SK-N-SH treated with all-trans-retinoic acid at 6 μM for 48 hours (cell line): ENCODE measurements at regions not wholly inside any gene's neighbourhood (a gene's known extent, or its start where the extent isn't known, plus 50 kb on each side); places are given as distances from the start of the nearest gene placed in this dataset.

Experiments used
- ATAC-seq: fragments of 200-7000 bp; cut with Tn5 transposase; 3 replicates; pipeline ENCODE4 v1.9.1; 2020; ENCODE audit warnings: mild to moderate bottlenecking, moderate library complexity
- ARNTL ChIP-seq: fragments of 450-650 bp; formaldehyde crosslinking; IDR thresholded peaks from 2 replicates; pipeline ENCODE4 v1.5.0; 2020; ENCODE audit warnings: low read depth, mild to moderate bottlenecking, moderate library complexity, borderline replicate concordance
- BACH2 ChIP-seq: fragments of 250-450 bp; sonication (Bioruptor Pico); IDR thresholded peaks from 2 replicates; pipeline ENCODE4 v1.9.0; 2021; ENCODE audit warnings: mild to moderate bottlenecking, borderline replicate concordance
- CSDC2 ChIP-seq: fragments of 250-450 bp; sonication (Bioruptor Pico); IDR thresholded peaks from 2 replicates; pipeline ENCODE4 v1.5.0; 2020; ENCODE audit warnings: mild to moderate bottlenecking, moderate library complexity
- ISL1 ChIP-seq: fragments of 250-450 bp; sonication (Bioruptor Pico); IDR thresholded peaks from 2 replicates; pipeline ENCODE4 v2.1.2; 2022; ENCODE audit warnings: mild to moderate bottlenecking, moderate library complexity
- POU6F1 ChIP-seq: fragments of 250-450 bp; sonication (Bioruptor Pico); IDR thresholded peaks from 2 replicates; pipeline ENCODE4 v1.8.0; 2021; ENCODE audit warnings: low read depth, mild to moderate bottlenecking, moderate library complexity, borderline replicate concordance
- PPARA ChIP-seq: fragments of 250-450 bp; sonication (Bioruptor Pico); IDR thresholded peaks from 2 replicates; pipeline ENCODE4 v1.5.0; 2020; ENCODE audit warnings: mild to moderate bottlenecking, borderline replicate concordance
- RARB ChIP-seq: fragments of 250-450 bp; sonication (Bioruptor Pico); IDR thresholded peaks from 2 replicates; pipeline ENCODE4 v1.8.0; 2021; ENCODE audit warnings: mild to moderate bottlenecking, moderate library complexity
- TCF4 ChIP-seq: fragments of 250-450 bp; sonication (Bioruptor Pico); IDR thresholded peaks from 2 replicates; pipeline ENCODE4 v1.8.0; 2021; ENCODE audit warnings: mild to moderate bottlenecking, moderate library complexity, borderline replicate concordance
- TOX ChIP-seq: fragments of 250-450 bp; sonication (Bioruptor Pico); IDR thresholded peaks from 2 replicates; pipeline ENCODE4 v1.8.0; 2021; ENCODE audit warnings: mild to moderate bottlenecking, moderate library complexity, borderline replicate concordance
- ZC3H10 ChIP-seq: fragments of 250-450 bp; sonication (Bioruptor Pico); IDR thresholded peaks from 2 replicates; pipeline ENCODE4 v1.5.1; 2021; ENCODE audit warnings: mild to moderate bottlenecking, moderate library complexity
- ZFP30 ChIP-seq: fragments of 450-650 bp; formaldehyde crosslinking; IDR thresholded peaks from 2 replicates; pipeline ENCODE4 v1.5.0; 2022; ENCODE audit warnings: mild to moderate bottlenecking, moderate library complexity
- ZNF565 ChIP-seq: fragments of 450-650 bp; formaldehyde crosslinking; conservative IDR thresholded peaks from 2 replicates; pipeline ENCODE4 v1.5.0; 2020; ENCODE audit warnings: low read depth, mild to moderate bottlenecking, moderate library complexity
- ZNF70 ChIP-seq: fragments of 450-650 bp; formaldehyde crosslinking; IDR thresholded peaks from 2 replicates; pipeline ENCODE4 v1.5.0; 2020; ENCODE audit warnings: mild to moderate bottlenecking, moderate library complexity
- ZNF8 ChIP-seq: fragments of 450-650 bp; formaldehyde crosslinking; IDR thresholded peaks from 2 replicates; pipeline ENCODE4 v1.5.0; 2020; ENCODE audit warnings: mild to moderate bottlenecking, moderate library complexity
- TF ChIP-seq, protein P1 (sequence below): fragments of 250-450 bp; sonication (Bioruptor Pico); IDR thresholded peaks from 2 replicates; pipeline ENCODE4 v1.5.0; 2020; ENCODE audit warnings: mild to moderate bottlenecking, moderate library complexity

GRCh38 chr7:91355695-91356435 is 91.6 kb downstream of the FZD1 start:
- TF ChIP-seq TCF4 (CRISPR knock-in tag): no peak
- TF ChIP-seq ZNF8 (CRISPR knock-in tag): no peak
- TF ChIP-seq ZNF565 (CRISPR knock-in tag): no peak
- no peak for TF ChIP-seq POU6F1 (CRISPR knock-in tag)
- TF ChIP-seq BACH2: no peak
- TF ChIP-seq, protein P1, sequence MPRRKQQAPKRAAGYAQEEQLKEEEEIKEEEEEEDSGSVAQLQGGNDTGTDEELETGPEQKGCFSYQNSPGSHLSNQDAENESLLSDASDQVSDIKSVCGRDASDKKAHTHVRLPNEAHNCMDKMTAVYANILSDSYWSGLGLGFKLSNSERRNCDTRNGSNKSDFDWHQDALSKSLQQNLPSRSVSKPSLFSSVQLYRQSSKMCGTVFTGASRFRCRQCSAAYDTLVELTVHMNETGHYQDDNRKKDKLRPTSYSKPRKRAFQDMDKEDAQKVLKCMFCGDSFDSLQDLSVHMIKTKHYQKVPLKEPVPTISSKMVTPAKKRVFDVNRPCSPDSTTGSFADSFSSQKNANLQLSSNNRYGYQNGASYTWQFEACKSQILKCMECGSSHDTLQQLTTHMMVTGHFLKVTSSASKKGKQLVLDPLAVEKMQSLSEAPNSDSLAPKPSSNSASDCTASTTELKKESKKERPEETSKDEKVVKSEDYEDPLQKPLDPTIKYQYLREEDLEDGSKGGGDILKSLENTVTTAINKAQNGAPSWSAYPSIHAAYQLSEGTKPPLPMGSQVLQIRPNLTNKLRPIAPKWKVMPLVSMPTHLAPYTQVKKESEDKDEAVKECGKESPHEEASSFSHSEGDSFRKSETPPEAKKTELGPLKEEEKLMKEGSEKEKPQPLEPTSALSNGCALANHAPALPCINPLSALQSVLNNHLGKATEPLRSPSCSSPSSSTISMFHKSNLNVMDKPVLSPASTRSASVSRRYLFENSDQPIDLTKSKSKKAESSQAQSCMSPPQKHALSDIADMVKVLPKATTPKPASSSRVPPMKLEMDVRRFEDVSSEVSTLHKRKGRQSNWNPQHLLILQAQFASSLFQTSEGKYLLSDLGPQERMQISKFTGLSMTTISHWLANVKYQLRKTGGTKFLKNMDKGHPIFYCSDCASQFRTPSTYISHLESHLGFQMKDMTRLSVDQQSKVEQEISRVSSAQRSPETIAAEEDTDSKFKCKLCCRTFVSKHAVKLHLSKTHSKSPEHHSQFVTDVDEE (CRISPR knock-in tag): no peak
- no peak for TF ChIP-seq ZC3H10 (CRISPR knock-in tag)
- TF ChIP-seq RARB (CRISPR knock-in tag): no peak
- no peak for TF ChIP-seq ARNTL (CRISPR knock-in tag)
- no peak for TF ChIP-seq ZFP30 (CRISPR knock-in tag)
- ATAC-seq: no peak

- no peak for ATAC-seq
- TF ChIP-seq POU6F1 (CRISPR knock-in tag): no peak
- peak; percentile 93 for TF ChIP-seq ZNF70 (CRISPR knock-in tag)
Measured at GRCh38 chr7:91356915-91357314, 92.7 kb downstream of the FZD1 start.

DNA sequence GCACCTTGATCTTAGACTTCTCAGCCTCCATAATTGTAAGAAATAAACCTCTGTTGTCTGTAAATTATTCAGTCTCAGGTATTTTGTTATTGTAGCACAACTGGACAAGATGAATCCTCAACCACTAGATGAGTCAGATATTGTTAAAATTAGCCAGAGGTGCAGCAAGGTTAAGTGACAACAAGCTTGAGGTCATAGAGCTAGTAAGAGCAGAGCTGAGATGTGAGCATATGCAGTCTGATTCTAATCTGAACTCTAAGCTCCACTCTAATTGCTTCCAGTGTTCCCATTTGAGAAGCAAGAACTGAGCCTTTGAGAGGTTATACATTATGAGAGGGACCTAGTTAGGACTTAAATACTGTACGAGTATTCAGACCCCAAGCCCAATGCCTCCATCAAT is 93.1 kb downstream of the FZD1 start:
- TF ChIP-seq RARB (CRISPR knock-in tag) (no peak), ISL1 (CRISPR knock-in tag) (no peak), ZNF565 (CRISPR knock-in tag) (no peak), CSDC2 (CRISPR knock-in tag) (no peak), TCF4 (CRISPR knock-in tag) (peak; percentile 21; the same call in 1 of the 2 replicates), ZC3H10 (CRISPR knock-in tag) (no peak)
- no peak for ATAC-seq

DNA sequence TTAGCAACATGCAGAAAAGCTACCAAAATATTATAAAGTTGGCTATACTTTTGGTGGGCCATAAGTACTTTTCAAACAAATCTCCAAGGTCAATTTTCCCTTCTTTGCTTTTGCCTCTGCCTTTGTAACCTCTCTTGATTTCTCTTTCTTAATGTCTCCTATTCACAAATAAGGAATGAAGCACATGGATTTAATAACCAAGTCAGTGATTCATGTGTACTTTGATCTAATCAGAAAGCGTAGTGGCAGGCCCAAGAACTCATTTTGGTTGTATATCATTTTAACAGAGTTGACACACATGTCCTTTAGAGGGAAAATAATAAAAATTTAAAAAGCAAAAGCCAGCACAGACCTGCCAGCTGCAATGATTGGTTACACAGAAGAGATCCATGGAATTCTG is 93.7 kb downstream of the FZD1 start:
- TF ChIP-seq ARNTL (CRISPR knock-in tag): no peak
- TF ChIP-seq ZNF70 (CRISPR knock-in tag): peak; percentile 75; the same call in 1 of the 2 replicates
- no peak for TF ChIP-seq TOX (CRISPR knock-in tag)
- TF ChIP-seq, protein P1 (CRISPR knock-in tag): 0 out of 2 replicates have a peak, but pooled peaks have one; percentile 26
- TF ChIP-seq TCF4 (CRISPR knock-in tag): no peak
- no peak for TF ChIP-seq BACH2
- TF ChIP-seq ZNF8 (CRISPR knock-in tag): no peak
- no peak for TF ChIP-seq PPARA (CRISPR knock-in tag)
- TF ChIP-seq ISL1 (CRISPR knock-in tag): peak; percentile 60; the same call in 1 of the 2 replicates
- no peak for TF ChIP-seq ZFP30 (CRISPR knock-in tag)
- no peak; the same call in 2 of the 3 replicates for ATAC-seq
